DMS 273 treated with DMSO at 0.1 percent for 48 hours (cell line): ENCODE measurements at regions not wholly inside any gene's neighbourhood (a gene's known extent, or its start where the extent isn't known, plus 50 kb on each side); places are given as distances from the start of the nearest gene placed in this dataset.

ENCODE experiments used
- DNase-seq: peaks from one replicate; lab custom pipeline; 2025; lab: John Stamatoyannopoulos, UW

DNA sequence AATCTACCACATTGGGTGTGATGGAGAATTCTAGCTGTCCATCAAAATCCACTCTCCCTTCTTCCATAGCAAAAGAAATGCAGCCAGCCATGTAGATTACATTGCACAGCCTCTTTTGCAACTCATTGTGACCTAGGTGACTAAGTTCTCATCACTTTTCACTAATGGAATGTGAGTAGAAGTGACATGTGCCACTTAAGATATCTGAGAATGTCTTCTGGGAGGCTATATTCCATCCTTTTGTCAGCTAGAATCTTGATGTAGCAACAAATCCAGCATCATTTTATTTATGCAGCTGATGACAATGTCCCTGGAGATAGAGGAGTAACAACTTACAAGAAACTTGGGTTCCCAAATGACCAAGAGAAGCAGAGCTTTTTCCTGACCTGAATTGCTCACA is 61.5 kb upstream of the API5 start:
- DNase-seq: no peak

DNA sequence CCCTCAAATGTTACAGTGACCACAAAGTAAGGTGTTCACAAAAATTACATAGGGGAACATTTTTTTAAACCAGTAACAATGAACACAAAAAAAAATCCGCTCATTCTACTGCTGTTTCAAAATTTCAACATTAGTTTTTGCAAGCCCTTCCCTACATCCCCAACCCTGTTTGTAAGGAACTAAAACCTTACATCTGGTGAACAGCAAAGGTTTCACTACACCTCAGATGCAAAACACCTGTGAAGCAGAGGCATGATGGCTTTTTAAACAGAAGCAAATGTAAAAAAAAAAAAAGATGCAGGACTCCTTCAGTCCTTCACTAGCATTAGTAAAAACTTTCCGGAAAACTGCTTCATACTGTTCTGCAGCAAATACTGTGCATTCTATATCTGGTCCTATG is 50.0 kb upstream of the API5 start:
- DNase-seq: no peak
